GM18909 (cell line): ENCODE measurements at regions not wholly inside any gene's neighbourhood (a gene's known extent, or its start where the extent isn't known, plus 50 kb on each side); places are given as distances from the start of the nearest gene placed in this dataset.

Experiments used
- ATAC-seq: cut with Tn5 transposase; IDR thresholded peaks from one replicate; pipeline ENCODE4 v1.9.1; 2021; ENCODE audit warnings: mild to moderate bottlenecking; ENCODE audit not compliant: unreplicated experiment, poor library complexity

GRCh38 chr5:34604119-34604675 lies 51.9 kb upstream of the RAI14 start:
- ATAC-seq, result no peak

DNA sequence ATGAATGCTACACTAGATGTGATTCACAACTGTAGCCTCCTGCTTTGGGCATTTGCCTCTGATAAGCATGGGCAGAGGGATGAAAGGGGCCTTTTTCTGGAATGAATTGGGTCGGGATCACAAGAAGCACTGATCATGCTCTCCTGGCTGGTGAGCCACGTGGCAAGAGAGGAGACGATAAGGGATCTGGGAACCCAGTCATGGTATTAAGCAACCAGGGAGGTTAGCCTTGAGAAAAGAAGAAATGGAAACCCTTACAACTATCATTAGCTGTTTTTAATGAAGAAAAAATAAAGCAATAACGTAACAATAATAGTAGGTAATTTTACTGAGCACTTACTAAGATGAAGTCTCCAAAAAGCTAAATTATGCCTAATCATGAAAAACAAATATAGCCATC lies 50.0 kb upstream of the RAI14 start:
- ATAC-seq, result no peak
